Right atrium auricular region (tissue), 2 donors: ENCODE measurements at regions not wholly inside any gene's neighbourhood (a gene's known extent, or its start where the extent isn't known, plus 50 kb on each side); places are given as distances from the start of the nearest gene placed in this dataset.

Experiments used
- DNase-seq: peaks from one replicate; pipeline ENCODE4 v3.0.0-alpha.2; 2019; ENCODE audit warnings: low spot score
- H3K27ac ChIP-seq, 2 donors: fragments of 200-600 bp; sonication (generic); 1 replicate in 1 of 2; 2 replicates in 1 of 2; pipeline ENCODE4 v1.5.1; 2016 to 2019
- H3K27me3 ChIP-seq, 2 donors: fragments of 200-600 bp; sonication (generic); one replicate each; pipeline versions ENCODE4 v1.5.1 to v1.6.0; 2017 to 2019
- H3K36me3 ChIP-seq: fragments of 200-600 bp; sonication (generic); one replicate; pipeline ENCODE4 v1.5.1; 2016
- H3K4me1 ChIP-seq, 2 donors: fragments of 200-600 bp; sonication (generic); one replicate each; pipeline versions ENCODE4 v1.5.1 to v1.6.0; 2017 to 2019
- H3K4me3 ChIP-seq, 2 donors: fragments of 200-600 bp; sonication (generic); 1 replicate in 1 of 2; 2 replicates in 1 of 2; pipeline ENCODE4 v1.5.1; 2017 to 2019; ENCODE audit warnings: mild to moderate bottlenecking in 1 of 2, moderate library complexity in 1 of 2
- H3K9me3 ChIP-seq, 2 donors: fragments of 200-600 bp; sonication (generic); one replicate each; pipeline ENCODE4 v1.5.1; 2019
- TF ChIP-seq, protein P1 (sequence below), 2 donors: fragments of 200-600 bp; sonication (generic); IDR thresholded peaks; one replicate each; pipeline ENCODE4 v1.5.1; 2019; ENCODE audit warnings: antibody characterized with exemption in 2 of 2

DNA sequence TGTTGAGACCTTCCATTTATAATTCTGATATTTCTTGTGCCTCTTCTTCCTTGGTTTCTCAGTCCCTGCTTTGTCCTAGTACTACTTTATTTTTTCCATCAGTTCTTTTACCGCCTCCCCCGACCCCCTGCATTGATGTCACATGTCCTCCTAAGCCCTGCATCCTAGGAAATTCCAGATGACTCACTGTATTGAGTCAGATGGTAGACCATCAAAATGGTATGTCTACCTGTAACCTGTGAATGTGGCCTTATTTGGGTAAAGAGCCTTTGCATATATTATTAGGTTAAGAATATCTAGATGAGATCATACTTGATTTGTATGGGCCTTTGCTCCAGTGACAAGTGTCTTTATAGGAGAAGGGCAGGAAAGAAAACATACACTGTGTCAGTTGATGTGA, 515.3 kb upstream of the CA10 start:
- no peak for DNase-seq
- Histone ChIP-seq H3K27ac (no peak overlapping the region), H3K4me1 (no peaks in the 10 kb centered on the region), H3K9me3 (peaks cover 0 to 5% of the 10 kb centered on the region in 2 donors), H3K36me3 (no peaks in the 10 kb centered on the region), H3K27me3 (no peaks in the 10 kb centered on the region), H3K4me3 (no peak overlapping the region)
- TF ChIP-seq, protein P1, sequence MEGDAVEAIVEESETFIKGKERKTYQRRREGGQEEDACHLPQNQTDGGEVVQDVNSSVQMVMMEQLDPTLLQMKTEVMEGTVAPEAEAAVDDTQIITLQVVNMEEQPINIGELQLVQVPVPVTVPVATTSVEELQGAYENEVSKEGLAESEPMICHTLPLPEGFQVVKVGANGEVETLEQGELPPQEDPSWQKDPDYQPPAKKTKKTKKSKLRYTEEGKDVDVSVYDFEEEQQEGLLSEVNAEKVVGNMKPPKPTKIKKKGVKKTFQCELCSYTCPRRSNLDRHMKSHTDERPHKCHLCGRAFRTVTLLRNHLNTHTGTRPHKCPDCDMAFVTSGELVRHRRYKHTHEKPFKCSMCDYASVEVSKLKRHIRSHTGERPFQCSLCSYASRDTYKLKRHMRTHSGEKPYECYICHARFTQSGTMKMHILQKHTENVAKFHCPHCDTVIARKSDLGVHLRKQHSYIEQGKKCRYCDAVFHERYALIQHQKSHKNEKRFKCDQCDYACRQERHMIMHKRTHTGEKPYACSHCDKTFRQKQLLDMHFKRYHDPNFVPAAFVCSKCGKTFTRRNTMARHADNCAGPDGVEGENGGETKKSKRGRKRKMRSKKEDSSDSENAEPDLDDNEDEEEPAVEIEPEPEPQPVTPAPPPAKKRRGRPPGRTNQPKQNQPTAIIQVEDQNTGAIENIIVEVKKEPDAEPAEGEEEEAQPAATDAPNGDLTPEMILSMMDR (IDR thresholded peaks at IDR 0.05): no peak

DNA sequence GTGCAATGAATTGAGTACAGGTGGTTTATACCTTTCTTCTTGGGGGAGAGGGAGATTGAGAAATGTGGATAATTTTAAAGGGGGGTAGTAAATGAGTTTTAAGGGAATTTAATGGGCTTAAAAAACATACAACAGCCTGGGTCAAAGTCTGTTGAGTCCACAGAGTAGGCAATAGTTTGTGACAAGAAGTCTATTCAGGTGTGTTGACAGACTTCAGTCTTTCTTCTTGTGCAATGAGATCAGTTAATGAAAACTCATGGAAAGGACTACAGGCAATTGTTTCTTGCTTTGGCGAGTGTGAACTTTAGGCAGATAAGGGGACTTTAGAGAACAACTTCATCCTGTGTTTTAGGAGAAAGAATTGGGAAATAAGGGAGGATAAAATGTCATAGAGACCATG, 507.8 kb upstream of the CA10 start:
- DNase-seq: no peak
- Histone ChIP-seq H3K27me3 (no peaks in the 10 kb centered on the region), H3K36me3 (no peaks in the 10 kb centered on the region), H3K27ac (no peak overlapping the region), H3K9me3 (no peaks in the 10 kb centered on the region), H3K4me3 (no peak overlapping the region), H3K4me1 (no peaks in the 10 kb centered on the region)
- TF ChIP-seq, protein P1 (IDR thresholded peaks at IDR 0.05): no peak

DNA sequence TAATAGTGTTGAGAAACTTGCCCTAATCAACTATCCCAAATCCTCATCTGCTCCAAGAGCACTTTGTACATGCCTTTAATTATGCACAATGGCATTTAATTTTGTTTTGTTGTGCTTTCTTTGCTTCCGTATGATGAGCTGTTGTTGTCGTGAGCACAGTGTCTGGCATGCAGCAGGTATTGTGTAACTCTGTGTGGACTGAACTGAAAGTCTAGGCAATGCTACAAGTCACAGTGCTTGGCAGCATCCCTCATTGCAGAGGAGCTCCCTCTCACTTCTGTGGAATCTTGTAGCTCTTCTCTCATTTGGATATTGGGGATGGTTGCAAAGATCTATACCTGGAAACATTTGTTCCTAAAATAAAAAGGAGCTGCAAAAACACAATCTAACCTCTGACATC, 502.2 kb upstream of the CA10 start:
- Histone ChIP-seq H3K36me3 (no peaks in the 10 kb centered on the region), H3K27ac (no peak overlapping the region), H3K4me3 (no peak overlapping the region), H3K27me3 (no peaks in the 10 kb centered on the region), H3K4me1 (no peaks in the 10 kb centered on the region), H3K9me3 (no peaks in the 10 kb centered on the region)
- TF ChIP-seq, protein P1 (IDR thresholded peaks at IDR 0.05): no peak
- no peak for DNase-seq

DNA sequence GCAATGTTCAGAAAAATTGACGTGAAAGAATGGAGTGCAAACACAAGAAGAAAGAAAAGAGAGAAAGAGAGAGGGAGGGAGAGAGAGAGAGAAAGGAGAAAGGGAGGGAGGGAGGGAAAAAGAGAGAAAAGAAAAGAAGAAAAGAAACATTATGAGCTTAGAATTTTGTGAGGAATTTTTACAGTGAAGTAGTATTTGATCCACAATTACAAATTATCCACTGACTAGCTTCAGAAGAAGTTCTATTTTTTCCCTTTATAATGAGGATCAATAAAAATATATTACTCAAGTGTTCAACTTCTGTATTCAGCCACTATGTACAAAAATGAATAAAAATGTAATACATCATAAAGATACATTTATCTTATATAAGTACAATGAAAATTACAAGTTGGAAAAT, 494.5 kb upstream of the CA10 start:
- no peak for DNase-seq
- no peaks in the 10 kb centered on the region for H3K36me3 ChIP-seq
- no peaks in the 10 kb centered on the region for H3K9me3 ChIP-seq
- H3K27ac ChIP-seq: no peak overlapping the region
- H3K27me3 ChIP-seq: no peaks in the 10 kb centered on the region
- TF ChIP-seq, protein P1 (IDR thresholded peaks at IDR 0.05): no peak
- no peaks in the 10 kb centered on the region for H3K4me1 ChIP-seq
- no peak overlapping the region for H3K4me3 ChIP-seq

DNA sequence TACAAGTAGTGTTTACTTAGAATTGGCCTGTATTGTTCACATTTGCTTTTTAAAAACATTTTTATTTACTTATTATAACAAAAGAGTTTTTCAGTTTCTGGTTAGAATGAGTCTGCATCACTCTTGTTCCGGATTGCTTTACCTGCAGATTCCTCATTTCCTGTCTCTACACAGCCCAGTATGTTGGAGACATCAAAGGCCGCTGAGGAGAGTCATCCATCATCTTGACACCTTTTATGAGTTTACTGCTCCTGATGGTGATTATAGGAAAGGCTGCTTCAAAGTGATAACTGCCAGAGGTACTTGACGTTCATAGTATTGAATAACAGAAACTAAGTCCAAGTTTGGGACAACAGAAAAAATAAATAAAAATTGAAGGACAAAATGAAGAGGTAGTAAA, 490.5 kb upstream of the CA10 start:
- no peak for DNase-seq
- H3K4me1 ChIP-seq: no peaks in the 10 kb centered on the region
- H3K27me3 ChIP-seq: no peaks in the 10 kb centered on the region
- TF ChIP-seq, protein P1 (IDR thresholded peaks at IDR 0.05): no peak
- no peak overlapping the region for H3K27ac ChIP-seq
- no peaks in the 10 kb centered on the region for H3K9me3 ChIP-seq
- H3K4me3 ChIP-seq: no peak overlapping the region
- no peaks in the 10 kb centered on the region for H3K36me3 ChIP-seq

DNA sequence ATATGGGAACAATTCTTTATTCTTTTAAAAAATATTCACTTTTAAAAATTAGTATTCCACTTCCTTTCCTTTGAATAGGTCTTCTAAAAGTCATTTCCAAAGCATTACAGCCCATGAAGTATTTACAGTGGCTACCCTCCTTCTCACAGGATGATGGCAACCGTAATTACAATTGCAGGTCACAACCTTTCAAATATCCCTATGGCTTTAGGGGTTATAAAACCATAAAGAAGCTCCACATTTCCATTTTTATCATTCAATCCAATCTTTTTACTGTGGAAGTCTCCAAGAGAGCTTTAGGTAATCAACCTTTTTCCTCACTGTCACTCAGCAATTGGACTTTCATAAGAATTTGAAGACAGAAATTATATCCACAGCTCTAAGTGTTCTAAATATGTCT, 488.9 kb upstream of the CA10 start:
- TF ChIP-seq, protein P1 (IDR thresholded peaks at IDR 0.05): no peak
- H3K27ac ChIP-seq: no peak overlapping the region

More for the DNA sequence above, 488.9 kb upstream of the CA10 start:
- no peak for DNase-seq
- no peaks in the 10 kb centered on the region for H3K4me1 ChIP-seq
- H3K9me3 ChIP-seq: no peaks in the 10 kb centered on the region
- H3K36me3 ChIP-seq: no peaks in the 10 kb centered on the region
- H3K4me3 ChIP-seq: no peak overlapping the region
- H3K27me3 ChIP-seq: no peaks in the 10 kb centered on the region
